ENCODE measurements at regions not wholly inside any gene's neighbourhood (a gene's known extent, or its start where the extent isn't known, plus 50 kb on each side); places are given as distances from the start of the nearest gene placed in this dataset.

DNA sequence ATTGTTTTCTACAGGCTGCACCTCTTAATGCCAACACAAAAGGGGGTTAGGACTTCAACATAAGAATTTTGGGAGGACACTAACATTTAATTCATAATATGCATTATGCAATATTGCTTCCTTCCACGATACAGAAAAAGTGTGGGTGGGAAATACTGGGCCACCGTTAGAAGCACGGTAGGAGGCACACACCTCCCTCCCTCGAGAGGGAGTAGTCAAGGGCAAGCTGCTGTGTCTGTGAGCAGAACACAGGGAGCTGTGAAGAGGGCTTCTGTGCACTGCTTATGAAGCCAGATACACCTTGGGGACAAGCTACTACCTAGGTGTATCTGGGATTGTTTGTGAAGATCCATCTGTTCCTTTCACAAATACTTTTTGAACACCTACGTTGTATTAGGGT lies 109.3 kb upstream of the PLET1 start:
- no peak overlapping the region for H3K9ac ChIP-seq (ENCODE audit: low read length)
- no peaks in the 10 kb centered on the region for H3K4me1 ChIP-seq (ENCODE audit: low read length)

DNA sequence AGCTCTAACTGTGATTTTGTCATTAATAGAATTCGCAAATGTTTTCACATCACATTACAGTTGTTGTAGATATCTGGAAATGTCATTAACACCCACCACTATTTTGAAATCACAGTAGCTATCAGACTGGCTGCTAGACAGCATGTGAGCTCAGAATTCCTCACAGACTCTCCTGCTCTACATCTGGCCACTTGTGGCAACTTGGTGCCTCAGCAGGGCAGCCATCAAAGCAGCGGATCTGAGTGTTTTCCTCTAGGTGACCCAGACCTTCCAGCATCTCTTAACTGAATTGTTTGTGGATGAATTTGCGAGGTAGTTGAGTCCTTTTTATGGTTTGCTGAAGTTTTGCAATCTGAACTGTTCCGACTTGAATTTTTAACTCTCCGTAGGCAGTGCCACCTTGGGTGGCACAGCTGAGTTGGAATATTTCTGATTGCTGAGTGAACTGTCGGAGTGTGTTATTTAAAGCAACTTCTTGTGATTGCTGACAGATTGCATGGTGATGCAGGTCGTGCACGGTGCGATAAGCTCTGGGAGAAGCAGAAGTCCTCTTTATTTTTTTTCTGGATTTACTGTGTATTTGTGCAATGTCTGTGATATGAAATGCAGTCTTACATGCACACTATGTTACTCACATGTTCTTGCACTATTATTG lies 114.0 kb upstream of the PLET1 start:
- Histone ChIP-seq H3K4me1 (ENCODE audit: low read length) (no peaks in the 10 kb centered on the region), H3K79me2 (ENCODE audit: low read length) (no peaks in the 10 kb centered on the region), H3K27me3 (ENCODE audit: low read depth, low read length) (peaks cover 9% of the 10 kb centered on the region), H3K36me3 (replicated peaks; ENCODE audit: low read depth, low read length) (no peaks in the 10 kb centered on the region), H3K4me2 (ENCODE audit: low read length) (no peak overlapping the region), H3K9ac (ENCODE audit: low read length) (no peak overlapping the region), H3K9me3 (ENCODE audit: insufficient read depth, low read length) (no peaks in the 10 kb centered on the region), H4K20me1 (ENCODE audit: insufficient read depth, low read length) (no peaks in the 10 kb centered on the region), H2AFZ (ENCODE audit: low read depth, low read length) (no peak overlapping the region), H3K4me3 (ENCODE audit: low read length) (no peak overlapping the region), H3K27ac (ENCODE audit: low read length) (no peak overlapping the region)
- no peak for TF ChIP-seq EZH2phosphoT487 (IDR thresholded peaks at IDR 0.05; ENCODE audit: low read depth)
- TF ChIP-seq, protein P1, sequence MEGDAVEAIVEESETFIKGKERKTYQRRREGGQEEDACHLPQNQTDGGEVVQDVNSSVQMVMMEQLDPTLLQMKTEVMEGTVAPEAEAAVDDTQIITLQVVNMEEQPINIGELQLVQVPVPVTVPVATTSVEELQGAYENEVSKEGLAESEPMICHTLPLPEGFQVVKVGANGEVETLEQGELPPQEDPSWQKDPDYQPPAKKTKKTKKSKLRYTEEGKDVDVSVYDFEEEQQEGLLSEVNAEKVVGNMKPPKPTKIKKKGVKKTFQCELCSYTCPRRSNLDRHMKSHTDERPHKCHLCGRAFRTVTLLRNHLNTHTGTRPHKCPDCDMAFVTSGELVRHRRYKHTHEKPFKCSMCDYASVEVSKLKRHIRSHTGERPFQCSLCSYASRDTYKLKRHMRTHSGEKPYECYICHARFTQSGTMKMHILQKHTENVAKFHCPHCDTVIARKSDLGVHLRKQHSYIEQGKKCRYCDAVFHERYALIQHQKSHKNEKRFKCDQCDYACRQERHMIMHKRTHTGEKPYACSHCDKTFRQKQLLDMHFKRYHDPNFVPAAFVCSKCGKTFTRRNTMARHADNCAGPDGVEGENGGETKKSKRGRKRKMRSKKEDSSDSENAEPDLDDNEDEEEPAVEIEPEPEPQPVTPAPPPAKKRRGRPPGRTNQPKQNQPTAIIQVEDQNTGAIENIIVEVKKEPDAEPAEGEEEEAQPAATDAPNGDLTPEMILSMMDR (IDR thresholded peaks at IDR 0.05; ENCODE audit: low read depth, low read length) = no peak

More for the DNA sequence above, 109.3 kb upstream of the PLET1 start:
- Histone ChIP-seq H3K4me2 (ENCODE audit: low read length) (no peak overlapping the region), H3K79me2 (ENCODE audit: low read length) (no peaks in the 10 kb centered on the region), H3K27me3 (ENCODE audit: low read depth, low read length) (peaks cover 29% of the 10 kb centered on the region; the same call in 1 of the 2 replicates), H2AFZ (ENCODE audit: low read depth, low read length) (no peak overlapping the region), H4K20me1 (ENCODE audit: insufficient read depth, low read length) (no peaks in the 10 kb centered on the region), H3K4me3 (ENCODE audit: low read length) (no peak overlapping the region), H3K9me3 (ENCODE audit: insufficient read depth, low read length) (no peaks in the 10 kb centered on the region), H3K27ac (ENCODE audit: low read length) (no peak overlapping the region), H3K36me3 (replicated peaks; ENCODE audit: low read depth, low read length) (no peaks in the 10 kb centered on the region)
- no peak for TF ChIP-seq EZH2phosphoT487 (IDR thresholded peaks at IDR 0.05; ENCODE audit: low read depth)
- TF ChIP-seq, protein P1 (IDR thresholded peaks at IDR 0.05; ENCODE audit: low read depth, low read length) = no peak

DNA sequence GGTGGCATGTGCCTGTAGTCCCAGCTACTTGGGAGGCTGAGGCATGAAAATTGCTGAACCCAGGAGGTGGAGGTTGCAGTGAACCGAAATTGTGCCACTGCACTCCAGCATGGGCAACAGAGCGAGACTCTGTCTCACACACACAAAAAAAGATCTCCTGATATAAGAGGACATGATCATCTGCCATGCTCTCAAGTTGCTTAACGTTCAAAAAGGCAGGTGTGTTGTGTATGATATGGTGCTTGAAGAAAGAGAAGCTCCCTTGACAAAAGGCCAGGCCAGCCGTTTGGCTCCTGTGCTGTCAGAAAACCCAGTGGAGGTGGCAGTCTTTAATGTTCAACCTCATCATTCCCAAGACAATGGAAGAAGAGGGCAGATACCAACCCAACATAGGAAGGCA lies 117.3 kb upstream of the PLET1 start:
- no peak overlapping the region for H3K4me3 ChIP-seq (ENCODE audit: low read length)
- no peaks in the 10 kb centered on the region for H3K4me1 ChIP-seq (ENCODE audit: low read length)
- no peak overlapping the region for H3K27ac ChIP-seq (ENCODE audit: low read length)
- H3K4me2 ChIP-seq (ENCODE audit: low read length) = no peak overlapping the region
- H3K9ac ChIP-seq (ENCODE audit: low read length) = no peak overlapping the region
- H3K79me2 ChIP-seq (ENCODE audit: low read length) = no peaks in the 10 kb centered on the region
- peaks cover 9% of the 10 kb centered on the region for H3K27me3 ChIP-seq (ENCODE audit: low read depth, low read length)
- TF ChIP-seq, protein P1 (IDR thresholded peaks at IDR 0.05; ENCODE audit: low read depth, low read length) = no peak
- no peak for TF ChIP-seq EZH2phosphoT487 (IDR thresholded peaks at IDR 0.05; ENCODE audit: low read depth)
- H2AFZ ChIP-seq (ENCODE audit: low read depth, low read length) = no peak overlapping the region
- no peaks in the 10 kb centered on the region for H3K9me3 ChIP-seq (ENCODE audit: insufficient read depth, low read length)
- H4K20me1 ChIP-seq (ENCODE audit: insufficient read depth, low read length) = no peaks in the 10 kb centered on the region
- H3K36me3 ChIP-seq (replicated peaks; ENCODE audit: low read depth, low read length) = no peaks in the 10 kb centered on the region

DNA sequence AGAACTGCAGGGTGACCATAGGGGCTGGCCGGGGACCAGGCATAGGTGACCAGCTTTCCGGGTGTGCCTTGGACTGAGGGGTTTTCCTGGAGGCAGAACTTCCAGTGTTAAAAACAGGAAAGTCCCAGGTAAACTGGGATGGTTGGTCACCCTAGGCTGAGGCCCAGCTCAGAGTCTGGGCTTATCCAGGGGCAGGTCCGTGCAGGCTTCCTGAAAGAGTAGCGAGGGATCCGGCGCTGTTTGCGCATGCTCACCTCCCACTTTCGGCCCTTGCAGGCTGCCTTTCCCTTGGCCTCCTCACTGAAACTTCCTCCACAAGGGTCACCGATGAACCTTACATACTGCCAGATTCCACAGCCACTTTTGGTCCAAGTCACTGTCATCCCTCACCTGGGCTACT lies 119.8 kb upstream of the PLET1 start:
- H3K4me2 ChIP-seq (ENCODE audit: low read length) = no peak overlapping the region
- no peak overlapping the region for H3K9ac ChIP-seq (ENCODE audit: low read length)
- no peak overlapping the region for H3K4me3 ChIP-seq (ENCODE audit: low read length)
- H3K79me2 ChIP-seq (ENCODE audit: low read length) = no peaks in the 10 kb centered on the region
- H3K27ac ChIP-seq (ENCODE audit: low read length) = no peak overlapping the region
- TF ChIP-seq EZH2phosphoT487 (IDR thresholded peaks at IDR 0.05; ENCODE audit: low read depth) = no peak
- TF ChIP-seq, protein P1 (IDR thresholded peaks at IDR 0.05; ENCODE audit: low read depth, low read length) = no peak
- H3K36me3 ChIP-seq (replicated peaks; ENCODE audit: low read depth, low read length) = no peaks in the 10 kb centered on the region
- H2AFZ ChIP-seq (ENCODE audit: low read depth, low read length) = no peak overlapping the region
- no peaks in the 10 kb centered on the region for H3K9me3 ChIP-seq (ENCODE audit: insufficient read depth, low read length)
- no peaks in the 10 kb centered on the region for H4K20me1 ChIP-seq (ENCODE audit: insufficient read depth, low read length)
- H3K27me3 ChIP-seq (ENCODE audit: low read depth, low read length) = peaks cover 9% of the 10 kb centered on the region
- H3K4me1 ChIP-seq (ENCODE audit: low read length) = no peaks in the 10 kb centered on the region

Data from OCI-LY3 (cell line).